ENCODE measurements at regions not wholly inside any gene's neighbourhood (a gene's known extent, or its start where the extent isn't known, plus 50 kb on each side); places are given as distances from the start of the nearest gene placed in this dataset.
A peak's percentile ranks its signal among the peaks of the same experiment; 100 is the strongest.
"Not testable (repeated sequence)": the region's sequence is repeated elsewhere in the genome, so short reads cannot be mapped to it uniquely, and the experiment has no call there.

DNA sequence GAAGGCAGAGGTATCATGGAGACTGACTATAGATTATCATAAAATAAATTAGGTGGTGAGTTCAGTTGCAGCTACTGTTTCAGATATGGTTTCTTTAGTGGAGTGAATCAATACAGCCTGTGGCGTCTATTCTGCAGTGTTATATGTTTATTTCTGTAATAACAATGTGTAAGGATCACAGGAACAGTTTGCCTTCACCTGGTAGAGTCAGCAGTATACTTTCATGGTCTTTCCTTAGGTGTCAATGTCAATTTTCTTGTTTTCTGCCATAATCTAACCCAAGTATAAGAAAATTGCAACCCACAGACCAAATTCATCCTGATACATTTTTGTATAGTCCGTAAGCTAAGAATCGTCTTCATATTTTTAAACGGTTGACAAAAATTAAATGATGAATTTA is 140.4 kb upstream of the ATF7IP start:
- ChIA-PET CTCF (interaction anchor here (0.7 to 4.4 kb wide), 5 partner anchors 13 to 608 kb away, joined by 3 to 25 read pairs (median 4); no protein-coding TSS in a partner anchor), POLR2A (no interaction called here)
- no TSS peak for BruUV-seq (replicated peaks)
- Mint-ChIP-seq H3K4me1 (ENCODE audit: insufficient read depth, unreplicated experiment) (no peaks in the 10 kb centered on the region), H3K36me3 (ENCODE audit: insufficient read depth, unreplicated experiment) (peaks cover 5% of the 10 kb centered on the region), H3K27ac (ENCODE audit: low read depth, unreplicated experiment) (no peak overlapping the region), H3K27me3 (ENCODE audit: insufficient read depth, unreplicated experiment) (no peaks in the 10 kb centered on the region), H3K4me3 (ENCODE audit: unreplicated experiment) (no peak overlapping the region), H3K9me3 (ENCODE audit: unreplicated experiment) (no peaks in the 10 kb centered on the region)
- intact Hi-C loops (cut with micrococcal nuclease), result no loop called here
- DNase-seq (ENCODE audit: unreplicated experiment), result no peak
- TF ChIP-seq, protein P1, sequence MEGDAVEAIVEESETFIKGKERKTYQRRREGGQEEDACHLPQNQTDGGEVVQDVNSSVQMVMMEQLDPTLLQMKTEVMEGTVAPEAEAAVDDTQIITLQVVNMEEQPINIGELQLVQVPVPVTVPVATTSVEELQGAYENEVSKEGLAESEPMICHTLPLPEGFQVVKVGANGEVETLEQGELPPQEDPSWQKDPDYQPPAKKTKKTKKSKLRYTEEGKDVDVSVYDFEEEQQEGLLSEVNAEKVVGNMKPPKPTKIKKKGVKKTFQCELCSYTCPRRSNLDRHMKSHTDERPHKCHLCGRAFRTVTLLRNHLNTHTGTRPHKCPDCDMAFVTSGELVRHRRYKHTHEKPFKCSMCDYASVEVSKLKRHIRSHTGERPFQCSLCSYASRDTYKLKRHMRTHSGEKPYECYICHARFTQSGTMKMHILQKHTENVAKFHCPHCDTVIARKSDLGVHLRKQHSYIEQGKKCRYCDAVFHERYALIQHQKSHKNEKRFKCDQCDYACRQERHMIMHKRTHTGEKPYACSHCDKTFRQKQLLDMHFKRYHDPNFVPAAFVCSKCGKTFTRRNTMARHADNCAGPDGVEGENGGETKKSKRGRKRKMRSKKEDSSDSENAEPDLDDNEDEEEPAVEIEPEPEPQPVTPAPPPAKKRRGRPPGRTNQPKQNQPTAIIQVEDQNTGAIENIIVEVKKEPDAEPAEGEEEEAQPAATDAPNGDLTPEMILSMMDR (IDR thresholded peaks at IDR 0.05; ENCODE audit: unreplicated experiment), result no peak

DNA sequence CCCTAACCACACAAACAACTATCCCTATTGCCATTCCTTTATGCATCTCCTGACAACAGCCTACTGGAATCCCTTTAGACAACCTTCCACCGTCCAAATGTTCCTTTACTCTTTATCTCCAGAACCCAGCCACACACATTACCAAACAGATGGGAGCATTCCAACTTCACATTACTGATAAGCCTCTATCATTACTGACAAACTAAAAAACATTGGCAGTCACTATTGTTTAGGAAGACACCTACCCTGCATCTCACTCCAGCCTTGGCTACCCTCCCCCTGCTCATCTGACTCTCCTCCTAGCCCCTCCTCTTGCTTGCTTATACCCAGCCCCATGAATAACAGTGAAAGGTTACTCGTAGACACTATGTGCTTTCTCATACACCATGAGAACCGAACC is 130.3 kb upstream of the ATF7IP start:
- H3K36me3 Mint-ChIP-seq (ENCODE audit: insufficient read depth, unreplicated experiment); POLR2A ChIA-PET; H3K9me3 Mint-ChIP-seq (ENCODE audit: unreplicated experiment); H3K4me1 Mint-ChIP-seq (ENCODE audit: insufficient read depth, unreplicated experiment); H3K27me3 Mint-ChIP-seq (ENCODE audit: insufficient read depth, unreplicated experiment); H3K27ac Mint-ChIP-seq (ENCODE audit: low read depth, unreplicated experiment); BruUV-seq (replicated peaks); DNase-seq (ENCODE audit: unreplicated experiment); H3K4me3 Mint-ChIP-seq (ENCODE audit: unreplicated experiment): not testable (repeated sequence)
- CTCF ChIA-PET, result interaction anchor here (1.2 kb wide), 1 partner anchor 49 kb away, joined by 5 read pairs; no protein-coding TSS in a partner anchor
- intact Hi-C loops (cut with micrococcal nuclease), result loop anchor here (5.0 kb wide), 1 partner anchor 397 kb away; no protein-coding TSS in a partner anchor

DNA sequence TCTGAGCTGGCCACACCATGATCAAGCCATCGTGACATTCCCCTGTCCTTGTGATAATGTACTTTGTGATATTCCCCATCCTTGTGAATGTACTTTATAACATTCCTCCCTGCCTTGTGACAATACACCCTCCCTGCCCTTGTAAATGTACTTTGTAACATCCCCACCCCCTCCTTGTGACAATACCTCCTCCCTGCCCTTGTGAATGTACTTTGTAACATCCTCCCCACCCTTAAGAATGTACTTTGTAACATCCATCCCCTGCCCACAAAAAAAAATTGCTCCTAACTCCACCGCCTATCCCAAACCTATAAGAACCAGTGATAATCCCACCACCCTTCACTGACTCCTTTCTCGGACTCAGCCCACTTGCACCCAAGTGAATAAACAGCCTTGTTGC is 128.8 kb upstream of the ATF7IP start:
- H3K4me3 Mint-ChIP-seq (ENCODE audit: unreplicated experiment); BruUV-seq (replicated peaks); H3K36me3 Mint-ChIP-seq (ENCODE audit: insufficient read depth, unreplicated experiment); POLR2A ChIA-PET; H3K27ac Mint-ChIP-seq (ENCODE audit: low read depth, unreplicated experiment); H3K27me3 Mint-ChIP-seq (ENCODE audit: insufficient read depth, unreplicated experiment); H3K9me3 Mint-ChIP-seq (ENCODE audit: unreplicated experiment); DNase-seq (ENCODE audit: unreplicated experiment): not testable (repeated sequence)
- CTCF ChIA-PET, result interaction anchor here (0.6 to 2.7 kb wide), 3 partner anchors 12 to 432 kb away, joined by 5 to 25 read pairs (median 20); no protein-coding TSS in a partner anchor
- peaks cover 11% of the 10 kb centered on the region for H3K4me1 Mint-ChIP-seq (ENCODE audit: insufficient read depth, unreplicated experiment)
- intact Hi-C loops (cut with micrococcal nuclease), result loop anchor here (5.0 kb wide), 1 partner anchor 396 kb away; no protein-coding TSS in a partner anchor

DNA sequence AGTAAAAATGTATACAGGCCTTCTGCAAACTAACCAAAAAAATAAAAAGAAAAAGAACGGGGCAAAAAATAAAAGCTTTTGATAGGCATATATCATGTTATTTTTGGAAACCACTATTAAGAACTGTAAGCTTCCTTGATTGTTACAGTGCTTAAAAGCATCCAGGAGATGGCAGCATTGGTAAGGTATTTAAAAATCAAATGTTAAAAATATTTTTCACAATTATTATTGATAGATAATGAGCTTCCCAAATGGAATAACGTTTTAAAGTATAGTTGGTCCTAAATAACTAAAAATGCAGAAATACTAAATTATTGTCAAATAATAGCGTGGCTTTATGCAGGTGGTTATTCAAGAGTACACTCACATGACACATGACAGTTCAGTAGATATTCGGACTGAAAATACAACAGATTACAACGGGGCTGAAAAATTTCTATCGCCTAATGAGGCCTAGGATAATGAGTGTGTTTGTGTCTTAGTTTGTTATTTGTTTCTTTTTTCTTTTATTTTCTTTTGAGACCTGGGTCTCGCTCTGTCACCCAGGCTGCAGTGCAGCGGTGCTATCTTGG is 127.2 kb upstream of the ATF7IP start:
- peaks cover 11% of the 10 kb centered on the region for H3K4me1 Mint-ChIP-seq (ENCODE audit: insufficient read depth, unreplicated experiment)
- ChIA-PET POLR2A (interaction anchor here (0.6 to 3.8 kb wide), 12 partner anchors 19 to 380 kb away, joined by 3 to 31 read pairs (median 3); partner anchors contain the start of gene ATF7IP), CTCF (interaction anchor here (0.6 to 3.1 kb wide), 59 partner anchors 12 to 1594 kb away, joined by 3 to 43 read pairs (median 4); partner anchors contain the start of gene ATF7IP)
- TF ChIP-seq, protein P1 (IDR thresholded peaks at IDR 0.05; ENCODE audit: unreplicated experiment), result peak; percentile 63
- H3K27ac Mint-ChIP-seq (ENCODE audit: low read depth, unreplicated experiment), result no peak overlapping the region
- H3K27me3 Mint-ChIP-seq (ENCODE audit: insufficient read depth, unreplicated experiment), result no peaks in the 10 kb centered on the region
- no peaks in the 10 kb centered on the region for H3K9me3 Mint-ChIP-seq (ENCODE audit: unreplicated experiment)
- DNase-seq (ENCODE audit: unreplicated experiment), result peak; percentile 36
- no peak overlapping the region for H3K4me3 Mint-ChIP-seq (ENCODE audit: unreplicated experiment)
- intact Hi-C loops (cut with micrococcal nuclease), result loop anchor here (1.0 to 5.0 kb wide), 8 partner anchors 128 to 479 kb away; no protein-coding TSS in a partner anchor
- no peaks in the 10 kb centered on the region for H3K36me3 Mint-ChIP-seq (ENCODE audit: insufficient read depth, unreplicated experiment)
- BruUV-seq (replicated peaks), result no TSS peak

DNA sequence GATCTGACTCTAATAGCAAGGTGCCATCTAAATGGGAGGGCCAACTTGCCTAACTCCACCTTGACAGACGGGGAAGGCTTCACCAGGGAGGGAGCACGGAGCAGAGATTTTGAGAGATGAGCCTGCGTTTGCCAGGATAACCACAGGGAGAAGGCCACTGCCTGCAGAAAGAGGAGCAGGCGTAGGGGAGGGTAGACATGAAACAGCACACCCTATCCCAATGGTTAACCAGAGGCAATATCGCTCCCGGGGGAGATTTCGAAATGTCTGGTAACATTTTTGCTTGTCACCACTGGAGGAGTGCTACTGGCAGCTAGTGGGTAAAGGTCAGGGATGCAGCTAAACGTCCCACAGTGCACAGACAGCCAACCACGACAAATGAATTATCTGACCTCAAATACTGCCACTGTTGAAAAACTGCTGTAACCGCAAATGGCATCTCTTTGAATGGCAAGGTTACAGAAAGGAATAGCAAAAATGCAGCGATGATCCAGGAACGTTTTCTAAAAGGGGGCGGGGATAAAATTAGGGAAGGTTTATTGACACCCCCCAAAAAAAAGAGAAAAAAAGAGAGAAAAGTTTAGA is 126.0 kb upstream of the ATF7IP start:
- TF ChIP-seq, protein P1 (IDR thresholded peaks at IDR 0.05; ENCODE audit: unreplicated experiment), result no peak
- ChIA-PET CTCF (interaction anchor here (0.6 to 3.1 kb wide), 18 partner anchors 15 to 756 kb away, joined by 3 to 43 read pairs (median 6); partner anchors contain the start of gene ATF7IP), POLR2A (interaction anchor here (0.6 to 3.8 kb wide), 5 partner anchors 20 to 155 kb away, joined by 3 to 31 read pairs (median 3); partner anchors contain the start of gene ATF7IP)
- BruUV-seq (replicated peaks), result no TSS peak
- H3K4me1 Mint-ChIP-seq (ENCODE audit: insufficient read depth, unreplicated experiment), result peaks cover 11% of the 10 kb centered on the region
- H3K4me3 Mint-ChIP-seq (ENCODE audit: unreplicated experiment), result no peak overlapping the region
- no peaks in the 10 kb centered on the region for H3K27me3 Mint-ChIP-seq (ENCODE audit: insufficient read depth, unreplicated experiment)
- intact Hi-C loops (cut with micrococcal nuclease), result loop anchor here (2.0 to 5.0 kb wide), 3 partner anchors 177 to 393 kb away; no protein-coding TSS in a partner anchor
- peaks cover 7% of the 10 kb centered on the region for H3K9me3 Mint-ChIP-seq (ENCODE audit: unreplicated experiment)
- H3K27ac Mint-ChIP-seq (ENCODE audit: low read depth, unreplicated experiment), result no peak overlapping the region
- no peak for DNase-seq (ENCODE audit: unreplicated experiment)
- H3K36me3 Mint-ChIP-seq (ENCODE audit: insufficient read depth, unreplicated experiment), result peaks cover 6% of the 10 kb centered on the region
